ENCODE measurements at regions not wholly inside any gene's neighbourhood (a gene's known extent, or its start where the extent isn't known, plus 50 kb on each side); places are given as distances from the start of the nearest gene placed in this dataset.

DNA sequence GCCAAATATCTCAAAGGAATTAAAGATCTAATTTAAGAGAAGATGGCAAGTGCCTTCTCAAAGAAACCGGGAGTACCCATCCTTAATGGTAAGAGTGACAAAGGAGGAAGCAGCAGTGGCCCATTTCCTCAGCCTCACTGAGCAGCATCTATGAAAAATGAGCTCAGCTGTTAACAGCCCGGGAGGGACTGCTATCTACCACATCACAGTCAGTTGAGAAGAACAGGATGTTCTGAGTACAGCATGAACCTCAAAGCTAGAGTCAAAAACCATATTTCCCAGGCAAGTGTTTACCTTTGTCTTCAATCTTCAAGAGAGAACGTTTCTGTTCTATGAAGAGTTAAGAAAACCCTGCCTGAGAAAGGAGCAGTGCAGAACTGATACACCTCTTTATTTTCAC, 115.0 kb downstream of the BTG1 start:
- Mint-ChIP-seq H3K4me1 (peaks cover 71% of the 10 kb centered on the region), H3K9me3 (peaks cover 16% of the 10 kb centered on the region), H3K27me3 (no peaks in the 10 kb centered on the region), H3K27ac (peak overlapping the region; percentile 85), H3K4me3 (peak overlapping the region; percentile 37), H3K36me3 (peaks cover 32% of the 10 kb centered on the region)
- no peak for DNase-seq

DNA sequence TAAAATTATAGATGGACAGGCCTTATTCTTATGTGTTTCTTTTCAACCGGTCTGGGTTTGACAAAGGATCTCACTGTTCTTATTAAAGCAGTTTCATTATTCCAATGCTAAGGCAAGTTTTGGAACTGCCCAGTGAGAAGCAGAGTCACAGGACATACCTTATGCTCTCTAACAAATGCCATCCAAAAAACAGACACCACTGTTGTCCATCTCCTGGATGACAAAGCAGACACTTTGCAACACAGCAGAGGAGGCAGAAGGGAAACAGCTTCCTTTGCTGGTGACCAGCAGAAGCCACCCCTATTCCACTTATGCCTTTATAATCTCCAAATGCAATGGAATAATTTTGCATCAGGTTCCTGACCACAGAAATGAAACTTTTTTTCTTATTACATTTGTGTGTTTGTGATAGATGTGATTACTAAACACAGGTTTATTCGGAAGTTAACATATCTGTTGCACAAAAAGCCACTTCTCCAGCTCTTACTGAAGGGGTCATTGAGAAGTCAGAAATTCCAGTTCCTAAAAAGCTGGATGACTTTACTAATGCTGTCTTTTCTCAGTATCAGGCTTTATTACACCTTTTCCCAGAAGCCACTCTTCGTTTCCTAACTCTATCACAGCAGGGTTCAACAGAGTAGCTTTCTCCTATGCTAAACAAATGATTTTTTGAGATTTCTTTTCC, 115.6 kb downstream of the BTG1 start:
- Mint-ChIP-seq H3K27ac (peak overlapping the region; percentile 85), H3K9me3 (peaks cover 16% of the 10 kb centered on the region), H3K4me1 (peaks cover 69% of the 10 kb centered on the region), H3K27me3 (no peaks in the 10 kb centered on the region), H3K4me3 (peak overlapping the region; percentile 37), H3K36me3 (peaks cover 32% of the 10 kb centered on the region)
- no peak for DNase-seq

DNA sequence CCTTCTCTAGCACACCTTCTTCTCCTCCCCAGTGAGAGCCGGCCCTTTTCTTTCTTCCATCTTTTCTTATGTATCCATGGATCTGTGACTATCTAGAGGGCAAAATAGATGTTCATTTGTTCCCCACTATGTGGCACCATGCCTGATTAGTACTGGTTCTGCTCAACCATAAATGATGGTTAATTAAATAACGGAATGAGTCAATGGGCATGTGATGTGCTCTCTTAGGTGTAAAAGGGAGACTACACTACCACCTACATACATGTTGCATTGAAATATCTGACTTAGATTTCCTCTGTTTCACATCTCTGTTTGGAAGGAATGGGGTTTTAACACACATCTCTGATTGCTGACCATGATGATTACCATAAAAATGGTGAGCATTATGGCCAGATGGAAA, 116.5 kb downstream of the BTG1 start:
- Mint-ChIP-seq H3K27me3 (no peaks in the 10 kb centered on the region), H3K27ac (peak overlapping the region; percentile 85)

DNA sequence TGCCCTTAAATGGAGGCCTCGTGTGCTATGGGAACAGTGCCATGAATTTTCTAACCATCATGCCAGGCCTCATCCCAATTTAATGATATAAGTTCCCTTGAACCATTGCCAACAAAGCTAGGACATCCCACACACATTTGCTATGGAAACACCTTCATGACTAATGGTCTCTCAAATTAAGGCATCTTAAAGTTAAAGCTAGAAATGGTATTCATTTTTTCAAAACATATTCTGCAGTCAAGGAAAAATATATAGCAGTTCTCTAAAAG, 117.3 kb downstream of the BTG1 start:
- peak overlapping the region; percentile 26 for H3K27ac Mint-ChIP-seq
- peaks cover 58% of the 10 kb centered on the region for H3K4me1 Mint-ChIP-seq
- no peaks in the 10 kb centered on the region for H3K27me3 Mint-ChIP-seq
- peaks cover 29% of the 10 kb centered on the region for H3K36me3 Mint-ChIP-seq
- H3K4me3 Mint-ChIP-seq: no peak overlapping the region
- peaks cover 13% of the 10 kb centered on the region for H3K9me3 Mint-ChIP-seq
- no peak for DNase-seq

More for the DNA sequence above, 116.5 kb downstream of the BTG1 start:
- peaks cover 16% of the 10 kb centered on the region for H3K9me3 Mint-ChIP-seq
- DNase-seq: no peak
- peaks cover 29% of the 10 kb centered on the region for H3K36me3 Mint-ChIP-seq
- no peak overlapping the region for H3K4me3 Mint-ChIP-seq
- H3K4me1 Mint-ChIP-seq: peaks cover 62% of the 10 kb centered on the region

DNA sequence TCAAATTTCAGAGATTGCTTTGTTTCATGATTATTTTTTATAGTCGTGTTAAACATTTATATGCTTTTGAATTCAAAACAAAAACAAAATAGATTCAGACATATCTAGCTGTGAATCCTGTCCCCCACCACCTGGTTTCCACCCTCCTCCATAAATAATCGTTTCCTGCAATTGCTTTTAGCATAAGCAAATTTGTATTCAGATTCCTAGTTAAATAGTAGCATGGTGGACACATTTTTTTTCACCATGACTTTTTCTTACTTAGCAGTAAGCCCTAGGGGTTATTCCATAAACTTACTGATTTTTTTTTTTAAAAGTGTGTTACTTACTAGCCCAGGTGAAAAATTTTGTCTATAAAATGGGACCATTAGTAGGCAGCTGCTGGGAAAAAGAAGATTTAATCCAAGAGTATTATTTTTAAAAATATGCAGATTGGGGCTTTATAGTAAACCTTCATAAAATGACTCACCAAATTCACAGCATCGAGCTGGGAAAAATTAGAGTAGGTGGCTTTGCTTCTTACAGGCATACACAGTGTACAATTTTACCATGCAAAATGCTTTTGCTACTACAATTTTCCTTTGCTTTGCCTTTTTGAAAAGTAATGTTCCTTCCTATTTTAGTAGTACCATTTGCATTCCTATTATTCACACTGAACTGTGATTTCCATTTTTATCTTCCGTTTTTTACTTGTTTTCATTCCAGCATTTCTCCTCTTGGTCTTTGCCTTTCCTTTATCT, 117.8 kb downstream of the BTG1 start:
- Mint-ChIP-seq H3K27ac (peak overlapping the region; percentile 26), H3K9me3 (peaks cover 11% of the 10 kb centered on the region), H3K4me3 (no peak overlapping the region), H3K27me3 (no peaks in the 10 kb centered on the region), H3K36me3 (peaks cover 30% of the 10 kb centered on the region), H3K4me1 (peaks cover 59% of the 10 kb centered on the region)
- DNase-seq: no peak

DNA sequence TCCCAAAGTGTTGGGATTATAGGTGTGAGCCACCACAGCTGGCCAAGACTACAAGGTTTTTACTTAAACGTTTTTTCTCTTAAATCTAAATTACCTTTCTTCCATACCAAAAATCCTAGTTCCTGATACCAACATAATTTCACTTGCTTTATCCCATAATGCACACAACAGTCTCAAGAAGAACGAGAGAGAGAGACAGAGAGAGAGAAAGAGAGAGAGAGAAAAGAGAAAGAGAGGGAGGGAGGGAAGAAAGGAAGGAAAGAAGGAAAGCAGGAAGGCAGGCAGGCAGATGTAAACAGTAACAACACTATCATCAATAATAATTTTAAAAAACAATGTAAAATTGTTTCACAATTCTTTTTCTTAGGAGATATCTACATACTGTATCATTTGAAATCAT, 118.4 kb downstream of the BTG1 start:
- Mint-ChIP-seq H3K27ac (no peak overlapping the region), H3K4me3 (no peak overlapping the region), H3K27me3 (no peaks in the 10 kb centered on the region), H3K4me1 (peaks cover 58% of the 10 kb centered on the region), H3K36me3 (peaks cover 25% of the 10 kb centered on the region), H3K9me3 (peaks cover 8% of the 10 kb centered on the region)
- no peak for DNase-seq

DNA sequence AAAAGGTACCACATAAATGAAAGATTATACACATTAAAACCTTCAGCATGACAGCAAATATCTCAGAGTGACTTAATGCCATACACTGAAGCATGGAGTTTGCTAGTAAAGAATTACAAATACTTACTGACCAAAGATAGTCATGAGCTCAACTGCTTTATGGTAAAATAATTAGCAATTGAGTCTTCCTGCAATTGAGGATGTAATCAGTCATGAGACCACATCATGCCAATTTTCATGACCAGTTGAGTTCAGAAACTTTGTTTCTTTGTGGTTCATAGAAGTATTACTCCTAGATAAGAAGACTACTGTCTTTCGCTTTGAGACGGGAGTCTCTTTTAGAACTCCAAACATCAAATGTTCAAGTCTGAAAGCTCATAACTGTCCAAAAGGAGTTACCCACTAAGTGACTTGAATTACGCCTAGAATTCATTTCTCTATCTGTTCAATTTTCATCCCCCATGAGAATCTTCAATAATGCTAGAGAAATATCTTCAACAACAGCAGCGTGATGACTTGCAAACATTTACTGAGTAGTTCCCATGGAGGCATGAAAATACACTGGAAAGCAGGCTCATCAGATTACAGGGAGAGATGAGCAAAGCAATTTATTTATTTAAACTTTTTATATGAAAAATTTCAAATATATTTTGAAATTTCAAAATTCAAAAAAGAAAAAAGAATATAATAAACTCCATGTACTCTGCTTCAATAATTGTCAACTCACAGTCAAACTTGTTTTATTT, 120.0 kb downstream of the BTG1 start:
- Mint-ChIP-seq H3K27me3 (no peaks in the 10 kb centered on the region), H3K9me3 (peaks cover 3% of the 10 kb centered on the region), H3K27ac (peak overlapping the region; percentile 21), H3K4me3 (peak overlapping the region; percentile 59), H3K4me1 (peaks cover 55% of the 10 kb centered on the region), H3K36me3 (peaks cover 16% of the 10 kb centered on the region)
- no peak for DNase-seq

DNA sequence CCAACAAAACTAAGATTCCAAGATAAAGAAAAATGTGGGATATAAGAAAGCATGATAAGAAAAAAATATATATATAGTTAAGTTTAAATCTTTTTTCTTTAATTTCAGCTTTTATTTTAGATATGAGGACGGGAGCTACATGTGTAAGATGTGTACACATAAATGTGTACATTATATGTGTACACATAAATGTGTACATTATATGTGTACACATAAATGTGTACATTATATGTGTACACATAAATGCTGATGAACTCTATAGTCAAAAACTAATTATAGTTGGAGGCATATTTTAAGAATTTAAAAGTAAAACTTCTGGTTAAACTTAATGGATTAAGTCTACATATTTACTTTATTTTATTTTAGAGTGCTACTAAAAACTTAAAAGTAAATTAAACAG, 123.6 kb downstream of the BTG1 start:
- H3K36me3 Mint-ChIP-seq: peaks cover 20% of the 10 kb centered on the region
- no peak overlapping the region for H3K27ac Mint-ChIP-seq

DNA sequence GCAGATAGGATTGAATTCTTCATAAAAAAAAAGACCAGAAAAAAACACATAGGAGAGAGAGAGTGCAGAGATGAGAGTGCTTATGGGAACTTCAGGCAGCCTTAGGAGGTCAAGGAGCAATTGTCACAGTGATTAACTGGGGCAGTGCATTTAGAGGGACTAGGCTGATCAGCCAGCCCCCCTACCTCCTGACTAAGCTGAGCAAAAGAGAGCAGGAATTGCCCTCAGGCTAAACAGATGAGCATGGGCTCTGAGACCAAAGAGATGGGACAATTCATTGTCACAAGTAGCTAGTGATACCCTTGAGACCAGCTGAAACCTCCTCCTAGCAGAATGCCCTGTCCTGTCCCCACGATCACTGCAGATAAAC, 124.0 kb downstream of the BTG1 start:
- H3K27ac Mint-ChIP-seq: no peak overlapping the region
- DNase-seq: no peak
- H3K9me3 Mint-ChIP-seq: peaks cover 7% of the 10 kb centered on the region
- no peaks in the 10 kb centered on the region for H3K27me3 Mint-ChIP-seq
- no peak overlapping the region for H3K4me3 Mint-ChIP-seq
- peaks cover 24% of the 10 kb centered on the region for H3K36me3 Mint-ChIP-seq
- H3K4me1 Mint-ChIP-seq: peaks cover 24% of the 10 kb centered on the region

More for the DNA sequence above, 123.6 kb downstream of the BTG1 start:
- no peak overlapping the region for H3K4me3 Mint-ChIP-seq
- peaks cover 25% of the 10 kb centered on the region for H3K4me1 Mint-ChIP-seq
- no peak for DNase-seq
- H3K9me3 Mint-ChIP-seq: peaks cover 6% of the 10 kb centered on the region
- no peaks in the 10 kb centered on the region for H3K27me3 Mint-ChIP-seq

DNA sequence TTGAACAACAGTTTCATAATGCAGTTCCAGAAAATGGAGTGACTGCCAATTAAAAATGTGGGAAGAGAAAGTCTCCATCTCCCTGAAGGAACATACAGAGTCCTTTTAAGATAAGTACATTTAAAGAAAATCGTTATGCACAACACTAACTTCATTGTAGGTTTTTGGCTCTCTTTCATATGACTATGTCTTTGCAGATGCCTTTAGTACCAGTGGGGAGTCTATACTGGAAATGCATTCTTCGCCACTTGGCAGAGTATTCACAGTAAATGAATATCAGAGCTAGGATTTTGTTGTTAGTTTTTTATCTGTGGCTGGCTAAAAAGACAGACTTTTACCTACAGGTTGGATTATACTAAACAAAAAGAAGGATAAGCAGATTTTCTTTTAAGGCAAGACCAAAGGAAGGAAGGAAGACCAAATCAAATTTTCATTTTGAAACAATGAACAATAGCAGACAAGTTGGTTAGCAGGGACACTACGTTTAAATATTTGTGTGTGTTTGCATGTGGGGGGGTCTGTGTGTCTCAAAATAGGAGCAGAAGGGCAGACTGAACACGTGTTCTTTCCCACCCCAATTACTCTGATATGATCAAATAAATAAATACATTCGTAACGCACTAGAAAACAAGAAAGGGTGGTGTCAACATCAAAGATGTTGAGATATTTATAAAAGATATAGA, 124.5 kb downstream of the BTG1 start:
- no peak overlapping the region for H3K4me3 Mint-ChIP-seq
- no peaks in the 10 kb centered on the region for H3K27me3 Mint-ChIP-seq
- peaks cover 9% of the 10 kb centered on the region for H3K9me3 Mint-ChIP-seq
- H3K27ac Mint-ChIP-seq: no peak overlapping the region
- no peak for DNase-seq
- peaks cover 21% of the 10 kb centered on the region for H3K4me1 Mint-ChIP-seq
- peaks cover 27% of the 10 kb centered on the region for H3K36me3 Mint-ChIP-seq

DNA sequence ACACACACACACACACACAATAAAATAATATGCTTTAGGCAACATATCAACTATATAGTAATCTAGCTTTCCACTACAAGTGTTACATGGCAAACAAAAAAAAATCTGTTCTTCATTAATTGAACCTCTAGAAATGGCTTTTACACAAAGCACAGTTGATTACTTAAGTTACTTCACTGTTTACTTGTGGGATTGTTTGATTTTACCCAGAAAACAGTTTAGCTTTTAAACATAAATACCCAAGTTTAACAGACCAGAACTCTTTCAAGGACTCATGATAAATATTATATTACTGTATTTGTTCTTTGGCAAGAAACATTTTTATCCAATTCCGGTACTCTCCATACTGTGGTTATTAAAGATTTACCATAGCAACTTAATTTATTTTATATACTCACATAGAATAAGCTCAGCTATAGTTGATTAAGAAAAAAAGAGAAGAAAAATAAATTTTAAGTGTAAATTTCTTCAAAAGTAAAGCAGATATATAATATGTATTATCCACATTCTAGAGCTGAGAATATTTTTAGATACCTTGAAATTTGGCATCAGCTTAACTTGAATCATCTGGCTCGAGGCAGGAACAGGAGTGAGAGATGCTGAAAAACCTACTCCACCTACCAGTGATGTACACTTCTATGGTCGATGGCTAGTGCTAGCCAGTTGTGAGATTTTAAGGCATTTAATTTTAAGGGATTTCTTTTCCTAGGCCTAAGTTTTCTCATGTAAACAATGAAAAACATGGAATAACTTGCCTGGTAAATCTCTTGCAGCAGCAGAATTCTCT, 126.0 kb downstream of the BTG1 start:
- Mint-ChIP-seq H3K9me3 (peaks cover 9% of the 10 kb centered on the region), H3K27me3 (no peaks in the 10 kb centered on the region), H3K27ac (no peak overlapping the region), H3K4me1 (peaks cover 17% of the 10 kb centered on the region), H3K4me3 (no peak overlapping the region), H3K36me3 (peaks cover 31% of the 10 kb centered on the region)
- DNase-seq: no peak

DNA sequence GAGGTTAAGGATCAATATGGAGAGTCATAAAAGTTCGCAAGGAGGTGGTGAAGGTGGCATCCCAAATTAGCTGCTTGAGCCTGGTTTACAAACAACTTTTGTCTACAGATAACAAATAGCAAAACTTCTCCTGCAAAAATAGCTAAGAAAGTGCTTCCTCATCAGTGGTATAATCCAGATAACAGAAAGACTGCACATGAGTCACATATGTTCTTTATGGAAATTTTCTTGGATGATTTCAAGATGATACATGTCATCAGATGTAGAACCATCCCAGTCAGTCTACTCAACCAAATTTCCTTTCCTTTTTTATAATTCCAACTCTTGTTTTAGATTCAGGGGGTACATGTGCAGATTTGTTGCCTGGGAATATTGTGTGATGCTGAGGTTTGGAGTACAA, 133.0 kb downstream of the BTG1 start:
- peaks cover 41% of the 10 kb centered on the region for H3K4me1 Mint-ChIP-seq
- no peak overlapping the region for H3K27ac Mint-ChIP-seq
- no peak overlapping the region for H3K4me3 Mint-ChIP-seq
- peaks cover 28% of the 10 kb centered on the region for H3K36me3 Mint-ChIP-seq
- no peaks in the 10 kb centered on the region for H3K27me3 Mint-ChIP-seq
- H3K9me3 Mint-ChIP-seq: peaks cover 9% of the 10 kb centered on the region
- no peak for DNase-seq

DNA sequence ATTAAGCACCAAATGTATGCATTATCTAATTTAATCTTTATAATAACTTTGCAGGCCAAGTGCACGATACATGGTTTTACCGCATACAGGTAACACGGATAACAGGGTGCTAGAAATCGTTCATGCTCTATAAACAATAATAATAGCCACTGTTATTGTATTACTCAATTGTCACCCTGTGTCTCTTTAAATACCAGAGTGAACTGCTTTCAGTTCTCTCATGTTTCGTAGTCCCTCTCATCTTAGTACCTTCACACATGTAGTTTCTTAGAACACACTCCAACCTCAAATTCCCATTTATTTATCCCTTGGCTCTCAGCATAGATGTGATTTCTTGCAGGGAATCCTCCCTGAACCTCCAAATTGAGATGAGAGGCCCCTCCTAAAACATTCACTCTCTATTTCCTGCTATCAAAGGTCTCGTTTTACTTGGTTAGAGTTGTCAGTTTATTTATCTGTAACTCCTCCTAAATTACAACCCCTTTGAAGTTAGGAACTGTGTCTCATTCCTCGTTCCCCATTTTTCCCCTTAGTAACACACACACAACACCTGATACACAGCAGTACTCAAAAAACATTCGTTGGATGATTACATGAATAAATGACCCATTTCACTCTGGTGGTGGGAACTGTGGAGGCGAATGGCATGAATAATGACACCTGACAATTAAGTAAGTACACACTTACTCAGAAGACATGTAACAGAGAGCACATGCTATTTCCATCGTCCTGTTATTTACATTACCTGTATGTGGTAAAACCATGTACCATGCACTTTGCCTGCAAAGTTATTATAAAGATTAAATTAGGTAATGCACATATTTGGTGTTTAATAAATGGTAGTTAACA, 134.6 kb downstream of the BTG1 start:
- H3K27me3 Mint-ChIP-seq: no peaks in the 10 kb centered on the region
- peaks cover 25% of the 10 kb centered on the region for H3K36me3 Mint-ChIP-seq
- peak overlapping the region; percentile 85 for H3K27ac Mint-ChIP-seq
- peak overlapping the region; percentile 64 for H3K4me3 Mint-ChIP-seq
- peaks cover 13% of the 10 kb centered on the region for H3K9me3 Mint-ChIP-seq
- peaks cover 41% of the 10 kb centered on the region for H3K4me1 Mint-ChIP-seq
- DNase-seq: no peak

DNA sequence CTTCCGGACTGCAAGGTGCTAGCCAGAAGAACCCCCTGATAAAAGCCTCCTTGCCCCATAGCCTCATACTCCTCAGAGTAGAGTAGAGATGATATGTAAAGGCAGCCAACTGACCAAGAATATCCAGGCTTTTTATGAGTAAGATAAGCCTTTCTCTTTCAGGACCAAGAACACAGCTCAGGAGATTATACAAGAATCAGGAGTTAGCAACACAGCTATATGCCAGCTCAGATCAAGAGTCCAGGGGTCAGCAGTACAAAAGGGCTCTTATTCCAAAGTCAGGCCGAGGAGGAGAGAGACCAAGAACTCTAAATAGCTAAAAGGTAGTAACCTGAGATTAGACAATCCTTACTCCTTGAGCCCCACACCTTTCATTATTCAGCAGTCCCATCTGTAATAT, 135.3 kb downstream of the BTG1 start:
- H3K4me3 Mint-ChIP-seq: no peak overlapping the region
- H3K27ac Mint-ChIP-seq: peak overlapping the region; percentile 72
- peaks cover 23% of the 10 kb centered on the region for H3K36me3 Mint-ChIP-seq
- no peak for DNase-seq
- H3K27me3 Mint-ChIP-seq: no peaks in the 10 kb centered on the region
- H3K4me1 Mint-ChIP-seq: peaks cover 42% of the 10 kb centered on the region
- H3K9me3 Mint-ChIP-seq: peaks cover 16% of the 10 kb centered on the region
